AG04450 (cell line): ENCODE measurements at regions not wholly inside any gene's neighbourhood (a gene's known extent, or its start where the extent isn't known, plus 50 kb on each side); places are given as distances from the start of the nearest gene placed in this dataset.

Experiments used
- CTCF ChIA-PET: fragments of 300-600, 350-600 bp; formaldehyde crosslinking; extraction: SDS; loops from one replicate; lab custom pipeline; 2022; ENCODE audit warnings: antibody characterized with exemption, inconsistent platforms; lab: Charles Lee
- POLR2A ChIA-PET: fragments of 350-600 bp; formaldehyde crosslinking; extraction: SDS; loops from one replicate; lab custom pipeline; 2021; ENCODE audit warnings: antibody characterized with exemption, inconsistent platforms; lab: Yijun Ruan, JAX
- DNase-seq: peaks from one replicate; pipeline ENCODE4 v3.0.0-alpha.2; 2011; ENCODE audit warnings: low read depth, low spot score
- H3K27ac ChIP-seq: one replicate; pipeline ENCODE4 v1.5.1; 2012; ENCODE audit warnings: low read depth, low read length, control low read depth
- H3K27me3 ChIP-seq: one replicate; pipeline ENCODE4 v1.6.0; 2012; ENCODE audit warnings: low read length; ENCODE audit not compliant: control insufficient read depth, insufficient read depth
- H3K4me3 ChIP-seq: 2 replicates; pipeline ENCODE4 v1.5.1; 2011; ENCODE audit warnings: mild to moderate bottlenecking, low read depth, low read length, control low read depth
- H3K9me3 ChIP-seq: 2 replicates; pipeline ENCODE4 v1.5.1; 2012; ENCODE audit warnings: low read length; ENCODE audit not compliant: control insufficient read depth, insufficient read depth
- CTCF ChIP-seq: IDR thresholded peaks from 2 replicates; pipeline ENCODE4 v1.5.1; 2011; ENCODE audit warnings: low read depth, low read length, control low read depth, inconsistent platforms

- no peak for DNase-seq
- H3K4me3 ChIP-seq, result no peak overlapping the region
- no peaks in the 10 kb centered on the region for H3K27me3 ChIP-seq
- CTCF ChIA-PET, result interaction anchor here (0.9 kb wide), 1 partner anchor 243 kb away, joined by 5 read pairs; no protein-coding TSS in a partner anchor
- no peak overlapping the region for H3K27ac ChIP-seq
- POLR2A ChIA-PET, result no interaction called here
- H3K9me3 ChIP-seq, result no peaks in the 10 kb centered on the region
- no peak for TF ChIP-seq CTCF
These were observed 116.5 kb upstream of the DLX2 start for GRCh38 chr2:172219201-172219600.

GRCh38 chr2:172220121-172220520 lies 117.4 kb upstream of the DLX2 start:
- CTCF ChIA-PET, result interaction anchor here (0.9 to 1.3 kb wide), 3 partner anchors 14 to 242 kb away, joined by 5 to 6 read pairs (median 5); no protein-coding TSS in a partner anchor
- H3K27me3 ChIP-seq, result no peaks in the 10 kb centered on the region
- H3K27ac ChIP-seq, result no peak overlapping the region
- DNase-seq, result no peak
- H3K9me3 ChIP-seq, result no peaks in the 10 kb centered on the region
- TF ChIP-seq CTCF, result no peak
- POLR2A ChIA-PET, result no interaction called here
- no peak overlapping the region for H3K4me3 ChIP-seq

- Histone ChIP-seq H3K27me3 (no peaks in the 10 kb centered on the region), H3K9me3 (no peaks in the 10 kb centered on the region), H3K4me3 (no peak overlapping the region), H3K27ac (no peak overlapping the region)
- POLR2A ChIA-PET, result no interaction called here
- CTCF ChIA-PET, result interaction anchor here (0.7 kb wide), 1 partner anchor 243 kb away, joined by 3 read pairs; no protein-coding TSS in a partner anchor
- DNase-seq, result no peak
- no peak for TF ChIP-seq CTCF
These were observed 120.9 kb upstream of the DLX2 start for GRCh38 chr2:172223601-172224054.

GRCh38 chr2:172225786-172226185 lies 123.1 kb upstream of the DLX2 start:
- no peaks in the 10 kb centered on the region for H3K27me3 ChIP-seq
- CTCF ChIA-PET, result no interaction called here
- DNase-seq, result no peak
- no peaks in the 10 kb centered on the region for H3K9me3 ChIP-seq
- POLR2A ChIA-PET, result no interaction called here
- H3K27ac ChIP-seq, result no peak overlapping the region
- H3K4me3 ChIP-seq, result no peak overlapping the region
- no peak for TF ChIP-seq CTCF

GRCh38 chr2:172226244-172227061 lies 123.8 kb upstream of the DLX2 start:
- DNase-seq, result no peak
- ChIA-PET POLR2A (no interaction called here), CTCF (no interaction called here)
- Histone ChIP-seq H3K4me3 (no peak overlapping the region), H3K27me3 (no peaks in the 10 kb centered on the region), H3K9me3 (no peaks in the 10 kb centered on the region), H3K27ac (no peak overlapping the region)
- TF ChIP-seq CTCF, result no peak
